ENCODE measurements at regions not wholly inside any gene's neighbourhood (a gene's known extent, or its start where the extent isn't known, plus 50 kb on each side); places are given as distances from the start of the nearest gene placed in this dataset.
A peak's percentile ranks its signal among the peaks of the same experiment; 100 is the strongest.

DNA sequence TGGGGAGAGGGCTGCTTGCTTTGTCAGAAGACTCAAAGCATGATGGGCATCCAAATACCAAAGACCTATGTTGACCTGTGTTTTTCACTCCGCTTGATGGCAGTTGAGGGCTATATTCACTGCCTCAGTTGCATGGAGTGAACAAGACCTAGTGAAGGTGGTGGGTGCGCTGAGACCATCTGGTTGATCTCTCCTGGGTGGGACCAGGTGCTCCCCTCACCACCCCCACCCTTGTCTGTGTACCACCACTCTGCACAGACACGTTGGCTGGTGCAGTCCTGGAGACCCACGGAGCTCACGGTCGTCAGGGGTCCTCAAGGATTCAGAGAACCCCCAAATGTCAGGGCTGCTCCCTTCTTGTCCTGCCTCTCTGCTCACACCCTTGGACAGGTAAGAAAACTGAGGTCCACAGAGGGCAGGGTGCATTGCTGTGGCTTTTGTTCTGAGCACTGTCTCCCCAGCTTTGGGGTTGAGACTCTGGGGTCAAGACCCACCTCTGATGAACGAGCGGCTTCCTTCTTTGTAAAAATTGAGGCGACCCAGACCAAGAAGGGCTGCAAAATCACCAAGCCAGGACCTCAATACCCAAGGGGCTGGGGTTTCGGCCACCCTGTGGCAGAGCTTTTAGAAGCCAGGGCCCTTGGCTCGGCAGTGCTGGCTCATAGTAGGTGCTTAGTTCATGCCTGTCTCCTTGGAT, 166.3 kb upstream of the RTL1 start:
- no peak overlapping the region for H3K4me3 ChIP-seq (ENCODE audit: insufficient read depth, low read length)
- H3K79me2 ChIP-seq (ENCODE audit: insufficient read depth, low read length): peaks cover 6% of the 10 kb centered on the region
- H2AFZ ChIP-seq (ENCODE audit: low read length): no peak overlapping the region
- H3K9me3 ChIP-seq (ENCODE audit: low read depth, low read length): no peaks in the 10 kb centered on the region
- peaks cover 28% of the 10 kb centered on the region for H4K20me1 ChIP-seq (ENCODE audit: insufficient read depth, low read length)
- H3K36me3 ChIP-seq (ENCODE audit: insufficient read depth, low read length): peaks cover 37% of the 10 kb centered on the region
- no peaks in the 10 kb centered on the region for H3K27me3 ChIP-seq (ENCODE audit: insufficient read depth, low read length)
- no peak for DNase-seq (ENCODE audit: insufficient read length, low spot score, missing footprints)
- TF ChIP-seq, protein P1, sequence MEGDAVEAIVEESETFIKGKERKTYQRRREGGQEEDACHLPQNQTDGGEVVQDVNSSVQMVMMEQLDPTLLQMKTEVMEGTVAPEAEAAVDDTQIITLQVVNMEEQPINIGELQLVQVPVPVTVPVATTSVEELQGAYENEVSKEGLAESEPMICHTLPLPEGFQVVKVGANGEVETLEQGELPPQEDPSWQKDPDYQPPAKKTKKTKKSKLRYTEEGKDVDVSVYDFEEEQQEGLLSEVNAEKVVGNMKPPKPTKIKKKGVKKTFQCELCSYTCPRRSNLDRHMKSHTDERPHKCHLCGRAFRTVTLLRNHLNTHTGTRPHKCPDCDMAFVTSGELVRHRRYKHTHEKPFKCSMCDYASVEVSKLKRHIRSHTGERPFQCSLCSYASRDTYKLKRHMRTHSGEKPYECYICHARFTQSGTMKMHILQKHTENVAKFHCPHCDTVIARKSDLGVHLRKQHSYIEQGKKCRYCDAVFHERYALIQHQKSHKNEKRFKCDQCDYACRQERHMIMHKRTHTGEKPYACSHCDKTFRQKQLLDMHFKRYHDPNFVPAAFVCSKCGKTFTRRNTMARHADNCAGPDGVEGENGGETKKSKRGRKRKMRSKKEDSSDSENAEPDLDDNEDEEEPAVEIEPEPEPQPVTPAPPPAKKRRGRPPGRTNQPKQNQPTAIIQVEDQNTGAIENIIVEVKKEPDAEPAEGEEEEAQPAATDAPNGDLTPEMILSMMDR (IDR thresholded peaks at IDR 0.05; ENCODE audit: extremely low read depth, low read depth, low read length): no peak
- no peak overlapping the region for H3K27ac ChIP-seq (ENCODE audit: low read depth, low read length)
- H3K4me1 ChIP-seq (ENCODE audit: insufficient read depth, low read length): peaks cover 21% of the 10 kb centered on the region
- H3K4me2 ChIP-seq (ENCODE audit: insufficient read depth, low read length): no peak overlapping the region

DNA sequence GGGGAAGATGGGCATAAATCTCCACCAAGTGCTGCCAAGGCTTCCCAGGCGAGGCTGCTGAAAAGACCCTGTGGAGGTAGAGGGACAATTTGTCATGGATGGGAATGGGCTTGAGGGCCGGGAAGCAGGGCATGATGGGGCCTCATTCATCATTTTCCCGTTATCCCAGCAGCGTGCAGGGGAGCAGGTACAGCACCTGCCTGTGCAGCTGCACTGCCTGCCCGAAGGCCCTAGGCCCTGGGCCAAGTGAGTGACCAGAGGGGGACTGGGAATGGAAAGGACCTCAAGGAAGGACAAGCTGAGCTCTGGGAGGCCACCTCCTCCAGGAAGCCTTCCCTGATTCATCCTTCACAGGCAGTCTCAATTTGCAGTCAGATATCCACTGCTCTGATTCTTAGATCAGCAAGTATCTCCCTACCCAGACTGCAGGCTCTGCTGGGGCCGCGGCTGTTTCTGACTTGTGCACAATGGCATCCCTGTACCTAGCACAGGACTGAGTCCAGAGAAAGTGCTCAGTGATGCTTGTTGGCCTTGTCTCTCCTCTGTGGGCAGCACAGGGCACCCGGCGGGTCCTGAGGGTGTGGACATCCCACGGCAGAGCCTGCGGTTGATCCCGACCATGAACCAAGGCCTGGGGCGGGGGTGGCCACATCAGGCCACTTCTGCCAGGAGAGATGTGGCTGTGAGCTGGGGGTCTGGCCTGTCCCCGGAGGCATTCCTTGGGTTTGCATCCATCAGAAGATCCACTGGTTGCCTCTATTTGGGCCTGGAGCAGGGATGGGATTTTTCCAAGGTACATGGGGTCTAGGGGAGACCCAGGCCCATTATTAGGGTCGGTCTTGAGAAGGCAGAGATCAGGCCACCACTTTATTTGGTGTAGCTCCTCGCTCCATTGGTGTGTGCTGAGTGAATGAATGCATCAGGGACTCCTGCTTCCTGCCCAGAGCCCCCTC, 167.3 kb upstream of the RTL1 start:
- peaks cover 37% of the 10 kb centered on the region for H3K36me3 ChIP-seq (ENCODE audit: insufficient read depth, low read length)
- no peak overlapping the region for H3K4me3 ChIP-seq (ENCODE audit: insufficient read depth, low read length)
- H3K79me2 ChIP-seq (ENCODE audit: insufficient read depth, low read length): peaks cover 6% of the 10 kb centered on the region
- H3K4me2 ChIP-seq (ENCODE audit: insufficient read depth, low read length): no peak overlapping the region
- H3K9me3 ChIP-seq (ENCODE audit: low read depth, low read length): no peaks in the 10 kb centered on the region
- TF ChIP-seq, protein P1 (IDR thresholded peaks at IDR 0.05; ENCODE audit: extremely low read depth, low read depth, low read length): no peak
- peaks cover 24% of the 10 kb centered on the region for H3K4me1 ChIP-seq (ENCODE audit: insufficient read depth, low read length)
- H4K20me1 ChIP-seq (ENCODE audit: insufficient read depth, low read length): peaks cover 25% of the 10 kb centered on the region
- H2AFZ ChIP-seq (ENCODE audit: low read length): no peak overlapping the region
- DNase-seq (ENCODE audit: insufficient read length, low spot score, missing footprints): peak; percentile 87
- H3K27me3 ChIP-seq (ENCODE audit: insufficient read depth, low read length): no peaks in the 10 kb centered on the region
- H3K27ac ChIP-seq (ENCODE audit: low read depth, low read length): no peak overlapping the region

DNA sequence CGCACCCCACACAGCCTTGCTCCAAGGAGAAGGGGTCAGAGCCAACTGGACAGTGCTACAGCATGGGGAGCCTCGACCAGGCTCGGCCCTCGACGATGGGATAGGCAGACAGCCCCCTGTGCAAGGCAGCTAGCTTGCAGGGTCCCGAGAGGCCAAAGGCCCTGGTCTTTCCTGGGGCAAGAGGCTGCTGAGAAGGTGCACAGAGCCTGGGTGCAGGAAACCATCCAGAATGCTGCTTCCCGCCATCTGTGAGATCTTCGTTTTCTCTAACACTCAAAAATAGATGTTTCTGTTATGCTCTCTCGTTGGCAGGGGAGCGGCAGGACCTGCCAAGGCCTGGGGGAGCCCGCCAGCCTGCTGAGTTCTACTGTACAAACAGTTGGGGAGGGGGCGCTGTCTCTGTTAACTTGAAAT, 168.0 kb upstream of the RTL1 start:
- Histone ChIP-seq H3K4me3 (ENCODE audit: insufficient read depth, low read length) (no peak overlapping the region), H3K79me2 (ENCODE audit: insufficient read depth, low read length) (peaks cover 6% of the 10 kb centered on the region), H3K27me3 (ENCODE audit: insufficient read depth, low read length) (no peaks in the 10 kb centered on the region), H3K4me2 (ENCODE audit: insufficient read depth, low read length) (no peak overlapping the region), H3K4me1 (ENCODE audit: insufficient read depth, low read length) (peaks cover 24% of the 10 kb centered on the region), H3K27ac (ENCODE audit: low read depth, low read length) (no peak overlapping the region), H4K20me1 (ENCODE audit: insufficient read depth, low read length) (peaks cover 21% of the 10 kb centered on the region), H2AFZ (ENCODE audit: low read length) (no peak overlapping the region), H3K9me3 (ENCODE audit: low read depth, low read length) (no peaks in the 10 kb centered on the region), H3K36me3 (ENCODE audit: insufficient read depth, low read length) (peaks cover 36% of the 10 kb centered on the region)
- DNase-seq (ENCODE audit: insufficient read length, low spot score, missing footprints): no peak
- TF ChIP-seq, protein P1 (IDR thresholded peaks at IDR 0.05; ENCODE audit: extremely low read depth, low read depth, low read length): no peak

DNA sequence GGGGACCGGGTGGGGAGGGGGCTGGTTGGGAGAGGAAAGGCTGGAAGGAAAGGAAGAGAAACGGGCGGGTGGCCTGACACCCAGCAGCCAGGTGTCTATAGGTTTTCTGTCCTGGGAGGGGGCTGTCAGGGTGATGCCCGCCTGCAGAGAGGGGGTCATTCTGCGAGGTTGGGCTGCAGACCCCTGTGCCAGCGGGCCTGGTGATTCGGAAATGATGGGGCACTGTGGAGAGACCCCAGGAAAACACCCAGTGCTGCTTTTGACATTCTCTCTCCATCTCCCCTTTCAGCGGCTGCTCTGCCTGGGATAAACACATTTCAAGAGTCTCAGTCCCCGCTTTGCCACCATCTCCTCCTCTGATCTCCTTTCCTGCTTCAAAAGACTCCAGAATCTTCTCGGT, 168.5 kb upstream of the RTL1 start:
- Histone ChIP-seq H3K9me3 (ENCODE audit: low read depth, low read length) (no peaks in the 10 kb centered on the region), H3K27ac (ENCODE audit: low read depth, low read length) (peak overlapping the region; percentile 42), H3K36me3 (ENCODE audit: insufficient read depth, low read length) (peaks cover 30% of the 10 kb centered on the region), H3K4me1 (ENCODE audit: insufficient read depth, low read length) (peaks cover 24% of the 10 kb centered on the region), H3K79me2 (ENCODE audit: insufficient read depth, low read length) (peaks cover 6% of the 10 kb centered on the region), H2AFZ (ENCODE audit: low read length) (no peak overlapping the region), H4K20me1 (ENCODE audit: insufficient read depth, low read length) (peaks cover 20% of the 10 kb centered on the region), H3K4me2 (ENCODE audit: insufficient read depth, low read length) (no peak overlapping the region), H3K4me3 (ENCODE audit: insufficient read depth, low read length) (no peak overlapping the region), H3K27me3 (ENCODE audit: insufficient read depth, low read length) (no peaks in the 10 kb centered on the region)
- TF ChIP-seq, protein P1 (IDR thresholded peaks at IDR 0.05; ENCODE audit: extremely low read depth, low read depth, low read length): no peak
- no peak for DNase-seq (ENCODE audit: insufficient read length, low spot score, missing footprints)
